Peyer's patch (tissue), 4 donors: ENCODE measurements at regions not wholly inside any gene's neighbourhood (a gene's known extent, or its start where the extent isn't known, plus 50 kb on each side); places are given as distances from the start of the nearest gene placed in this dataset.
"Not testable (repeated sequence)": the region's sequence is repeated elsewhere in the genome, so short reads cannot be mapped to it uniquely, and the experiment has no call there.

Experiments
- DNase-seq, 3 donors: peaks; one replicate each; pipeline ENCODE4 v3.0.0-alpha.2; 2017 to 2019
- H3K27ac ChIP-seq, 4 donors: fragments of 200-600 bp; sonication (generic); one replicate each; pipeline ENCODE4 v1.5.1; 2016 to 2019
- H3K27me3 ChIP-seq, 2 donors: fragments of 200-600 bp; sonication (generic); one replicate each; pipeline ENCODE4 v1.5.1; 2019
- H3K36me3 ChIP-seq, 3 donors: fragments of 200-600 bp; sonication (generic); one replicate each; pipeline ENCODE4 v1.5.1; 2016 to 2019
- H3K4me1 ChIP-seq, 4 donors: fragments of 200-600 bp; sonication (generic); one replicate each; pipeline ENCODE4 v1.5.1; 2016 to 2019
- H3K4me3 ChIP-seq, 4 donors: fragments of 200-600 bp; sonication (generic); 1 replicate in 3 of 4; 2 replicates in 1 of 4; pipeline ENCODE4 v1.5.1; 2016 to 2019; ENCODE audit warnings: mild to moderate bottlenecking in 1 of 4
- H3K9me3 ChIP-seq, 4 donors: fragments of 200-600 bp; sonication (generic); one replicate each; pipeline ENCODE4 v1.5.1; 2016 to 2019; ENCODE audit warnings: mild to moderate bottlenecking in 1 of 4
- POLR2A ChIP-seq, 2 donors: fragments of 450-650 bp; IDR thresholded peaks; one replicate each; pipeline ENCODE4 v1.5.1; 2017; ENCODE audit warnings: antibody characterized with exemption in 2 of 2, mild to moderate bottlenecking in 2 of 2, moderate library complexity in 2 of 2
- TF ChIP-seq, protein P1 (sequence below), 6 experiments: fragments of 450-650 bp in 4 of 6; fragments of 200-600 bp in 2 of 6; sonication (generic) in 1 of 6; IDR thresholded peaks; one replicate each; pipeline ENCODE4 v1.5.1; 2017 to 2019; ENCODE audit warnings: antibody characterized with exemption in 6 of 6, mild to moderate bottlenecking in 3 of 6, moderate library complexity in 1 of 6

DNA sequence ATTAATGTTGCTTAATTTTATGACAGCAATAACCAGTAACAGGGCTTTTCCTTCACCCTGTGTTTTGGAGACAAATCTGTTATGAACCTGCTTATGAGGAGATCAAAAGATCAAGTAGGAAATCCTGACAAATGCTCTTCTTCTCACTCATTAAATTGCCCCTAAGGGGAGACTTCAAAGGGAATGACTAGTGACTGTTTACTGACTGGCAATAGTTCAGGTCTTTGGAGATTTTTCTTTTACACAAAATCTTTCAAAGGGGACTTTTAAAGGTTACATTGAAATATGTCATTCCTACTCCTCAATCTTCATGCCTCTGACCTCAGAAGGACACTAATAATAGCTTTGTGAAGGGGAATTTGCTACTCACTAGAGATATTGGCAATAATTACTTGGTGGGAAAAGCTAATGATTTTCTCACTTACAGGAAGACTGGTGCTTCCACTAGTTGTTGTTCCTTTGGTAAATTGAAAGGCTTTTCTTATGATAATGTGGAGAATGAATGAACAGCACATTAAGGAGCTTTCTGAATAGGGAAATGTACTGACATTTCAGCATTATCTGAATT, 292.9 kb upstream of the CA10 start:
- no peak overlapping the region for H3K4me3 ChIP-seq
- no peak for DNase-seq
- no peak overlapping the region for H3K27ac ChIP-seq
- peaks cover 0 to 4% (median 0%) of the 10 kb centered on the region in 4 donors for H3K9me3 ChIP-seq
- H3K4me1 ChIP-seq = no peaks in the 10 kb centered on the region
- H3K27me3 ChIP-seq = no peaks in the 10 kb centered on the region
- H3K36me3 ChIP-seq = no peaks in the 10 kb centered on the region
- TF ChIP-seq, protein P1, sequence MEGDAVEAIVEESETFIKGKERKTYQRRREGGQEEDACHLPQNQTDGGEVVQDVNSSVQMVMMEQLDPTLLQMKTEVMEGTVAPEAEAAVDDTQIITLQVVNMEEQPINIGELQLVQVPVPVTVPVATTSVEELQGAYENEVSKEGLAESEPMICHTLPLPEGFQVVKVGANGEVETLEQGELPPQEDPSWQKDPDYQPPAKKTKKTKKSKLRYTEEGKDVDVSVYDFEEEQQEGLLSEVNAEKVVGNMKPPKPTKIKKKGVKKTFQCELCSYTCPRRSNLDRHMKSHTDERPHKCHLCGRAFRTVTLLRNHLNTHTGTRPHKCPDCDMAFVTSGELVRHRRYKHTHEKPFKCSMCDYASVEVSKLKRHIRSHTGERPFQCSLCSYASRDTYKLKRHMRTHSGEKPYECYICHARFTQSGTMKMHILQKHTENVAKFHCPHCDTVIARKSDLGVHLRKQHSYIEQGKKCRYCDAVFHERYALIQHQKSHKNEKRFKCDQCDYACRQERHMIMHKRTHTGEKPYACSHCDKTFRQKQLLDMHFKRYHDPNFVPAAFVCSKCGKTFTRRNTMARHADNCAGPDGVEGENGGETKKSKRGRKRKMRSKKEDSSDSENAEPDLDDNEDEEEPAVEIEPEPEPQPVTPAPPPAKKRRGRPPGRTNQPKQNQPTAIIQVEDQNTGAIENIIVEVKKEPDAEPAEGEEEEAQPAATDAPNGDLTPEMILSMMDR (IDR thresholded peaks at IDR 0.05) = no peak
- TF ChIP-seq POLR2A (IDR thresholded peaks at IDR 0.05) = no peak

DNA sequence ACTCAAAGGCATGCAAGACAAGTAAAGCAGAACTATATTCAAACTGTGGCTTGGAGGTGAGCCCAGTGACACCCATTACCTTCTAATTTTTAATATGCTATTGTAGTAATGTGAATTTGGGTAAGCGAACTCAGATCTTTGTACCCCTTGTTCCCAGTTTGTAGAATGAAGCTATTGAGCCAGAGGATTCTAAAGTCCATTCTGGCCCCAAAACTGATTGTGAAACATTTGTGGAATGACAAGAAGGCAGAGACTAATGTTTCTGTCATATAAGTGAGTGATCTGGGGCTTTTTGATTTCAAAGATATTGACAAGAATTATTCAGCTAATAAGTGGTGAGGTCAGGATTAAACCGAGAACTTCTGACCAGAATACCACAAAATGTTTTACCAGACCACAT, 283.8 kb upstream of the CA10 start:
- Histone ChIP-seq H3K27me3 (no peaks in the 10 kb centered on the region), H3K27ac (no peak overlapping the region), H3K36me3 (no peaks in the 10 kb centered on the region), H3K4me1 (no peaks in the 10 kb centered on the region), H3K9me3 (peaks cover 0 to 7% (median 2%) of the 10 kb centered on the region in 4 donors), H3K4me3 (no peak overlapping the region)
- DNase-seq = no peak
- no peak for TF ChIP-seq POLR2A (IDR thresholded peaks at IDR 0.05)
- TF ChIP-seq, protein P1 (IDR thresholded peaks at IDR 0.05) = no peak

DNA sequence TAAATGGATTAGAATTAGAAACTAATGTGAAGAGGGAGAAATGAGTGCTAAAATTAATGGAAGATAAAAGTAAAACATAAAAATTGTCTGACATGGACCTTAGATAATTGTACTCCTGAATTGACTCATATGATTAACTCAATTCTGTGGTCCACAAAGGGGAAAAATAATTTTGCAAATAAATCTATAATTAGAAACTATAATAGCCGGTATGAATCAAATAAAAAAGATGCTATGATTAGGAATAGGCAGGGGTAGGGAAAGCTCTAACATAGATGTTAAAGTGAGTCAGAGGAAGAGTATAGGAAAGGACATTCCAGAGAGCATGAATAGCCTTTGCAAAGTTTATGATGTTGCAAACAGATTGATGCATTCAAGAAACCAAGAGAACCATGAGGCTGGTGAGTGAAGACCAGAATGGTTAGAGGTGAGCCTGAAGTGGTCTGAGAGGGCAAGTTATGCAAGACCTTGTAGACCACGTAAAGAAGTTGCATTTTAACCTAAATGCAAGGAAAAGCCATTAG, 262.1 kb upstream of the CA10 start:
- no peak overlapping the region for H3K4me3 ChIP-seq
- no peaks in the 10 kb centered on the region for H3K9me3 ChIP-seq
- TF ChIP-seq, protein P1 (IDR thresholded peaks at IDR 0.05) = no peak
- no peak for TF ChIP-seq POLR2A (IDR thresholded peaks at IDR 0.05)
- no peaks in the 10 kb centered on the region for H3K27me3 ChIP-seq
- H3K4me1 ChIP-seq = no peaks in the 10 kb centered on the region
- DNase-seq = no peak
- no peaks in the 10 kb centered on the region for H3K36me3 ChIP-seq
- no peak overlapping the region for H3K27ac ChIP-seq

DNA sequence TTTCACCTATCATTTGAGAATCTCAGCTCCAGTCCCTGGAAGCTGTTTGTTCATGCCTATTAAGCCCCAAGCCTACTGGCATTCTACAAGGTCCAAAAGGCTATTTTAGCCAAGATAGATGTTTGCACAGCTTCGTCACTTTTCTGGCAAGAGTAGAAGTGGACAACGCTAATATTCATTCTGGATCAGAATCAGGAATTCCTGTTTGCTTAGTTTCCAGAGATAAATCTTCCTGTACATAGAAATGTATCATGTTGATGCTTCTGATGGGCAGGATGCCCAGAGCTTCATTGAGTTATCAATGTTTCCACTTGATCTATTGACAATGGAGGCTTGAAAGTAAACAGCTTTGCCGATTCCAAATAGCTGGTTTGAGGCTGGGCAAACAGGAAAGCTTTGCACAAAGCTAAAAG, 260.7 kb upstream of the CA10 start:
- TF ChIP-seq, protein P1 (IDR thresholded peaks at IDR 0.05) = no peak
- no peak for TF ChIP-seq POLR2A (IDR thresholded peaks at IDR 0.05)
- Histone ChIP-seq H3K4me1 (no peaks in the 10 kb centered on the region), H3K4me3 (no peak overlapping the region), H3K27me3 (no peaks in the 10 kb centered on the region), H3K27ac (no peak overlapping the region), H3K9me3 (no peaks in the 10 kb centered on the region), H3K36me3 (no peaks in the 10 kb centered on the region)
- DNase-seq = no peak

DNA sequence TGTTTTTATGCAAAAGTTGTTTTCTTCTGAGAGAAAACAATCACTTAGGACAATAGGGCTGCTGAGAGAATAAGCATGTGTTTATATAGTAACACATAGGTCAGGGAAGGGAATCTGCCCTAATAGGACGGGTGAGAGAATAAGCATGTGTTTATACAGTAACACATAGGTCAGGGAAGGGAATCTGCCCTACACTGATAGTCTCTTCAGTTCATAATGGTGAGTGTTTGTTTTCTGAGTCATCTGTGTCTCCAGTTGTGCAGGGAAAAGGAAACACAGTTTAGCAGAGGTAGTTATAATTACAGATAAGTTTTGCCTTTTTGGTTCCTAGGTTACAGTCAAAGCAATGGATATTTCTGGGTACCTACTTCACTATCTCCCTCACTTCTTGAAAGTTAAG, 252.3 kb upstream of the CA10 start:
- Histone ChIP-seq H3K9me3 (no peaks in the 10 kb centered on the region), H3K4me1 (no peaks in the 10 kb centered on the region), H3K36me3 (no peaks in the 10 kb centered on the region), H3K27ac (no peak overlapping the region), H3K27me3 (no peaks in the 10 kb centered on the region), H3K4me3 (no peak overlapping the region)
- TF ChIP-seq POLR2A (IDR thresholded peaks at IDR 0.05) = no peak
- TF ChIP-seq, protein P1 (IDR thresholded peaks at IDR 0.05) = no peak
- no peak for DNase-seq

DNA sequence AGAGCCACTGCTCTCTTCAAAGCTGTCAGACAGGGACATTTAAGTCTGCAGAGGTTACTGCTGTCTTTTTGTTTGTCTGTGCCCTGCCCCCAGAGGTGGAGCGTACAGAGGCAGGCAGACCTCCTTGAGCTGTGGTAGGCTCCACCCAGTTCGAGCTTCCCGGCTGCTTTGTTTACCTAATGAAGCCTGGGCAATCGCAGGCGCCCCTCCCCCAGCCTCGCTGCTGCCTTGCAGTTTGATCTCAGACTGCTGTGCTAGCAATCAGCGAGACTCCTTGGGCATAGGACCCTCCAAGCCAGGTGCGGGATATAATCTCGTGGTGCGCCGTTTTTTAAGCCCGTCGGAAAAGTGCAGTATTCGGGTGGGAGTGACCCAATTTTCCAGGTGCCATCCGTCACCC, 250.7 kb upstream of the CA10 start:
- DNase-seq, H3K4me1 ChIP-seq, H3K36me3 ChIP-seq, H3K4me3 ChIP-seq, H3K27ac ChIP-seq, H3K9me3 ChIP-seq, H3K27me3 ChIP-seq: not testable (repeated sequence)
